ENCODE measurements at regions not wholly inside any gene's neighbourhood (a gene's known extent, or its start where the extent isn't known, plus 50 kb on each side); places are given as distances from the start of the nearest gene placed in this dataset.

DNA sequence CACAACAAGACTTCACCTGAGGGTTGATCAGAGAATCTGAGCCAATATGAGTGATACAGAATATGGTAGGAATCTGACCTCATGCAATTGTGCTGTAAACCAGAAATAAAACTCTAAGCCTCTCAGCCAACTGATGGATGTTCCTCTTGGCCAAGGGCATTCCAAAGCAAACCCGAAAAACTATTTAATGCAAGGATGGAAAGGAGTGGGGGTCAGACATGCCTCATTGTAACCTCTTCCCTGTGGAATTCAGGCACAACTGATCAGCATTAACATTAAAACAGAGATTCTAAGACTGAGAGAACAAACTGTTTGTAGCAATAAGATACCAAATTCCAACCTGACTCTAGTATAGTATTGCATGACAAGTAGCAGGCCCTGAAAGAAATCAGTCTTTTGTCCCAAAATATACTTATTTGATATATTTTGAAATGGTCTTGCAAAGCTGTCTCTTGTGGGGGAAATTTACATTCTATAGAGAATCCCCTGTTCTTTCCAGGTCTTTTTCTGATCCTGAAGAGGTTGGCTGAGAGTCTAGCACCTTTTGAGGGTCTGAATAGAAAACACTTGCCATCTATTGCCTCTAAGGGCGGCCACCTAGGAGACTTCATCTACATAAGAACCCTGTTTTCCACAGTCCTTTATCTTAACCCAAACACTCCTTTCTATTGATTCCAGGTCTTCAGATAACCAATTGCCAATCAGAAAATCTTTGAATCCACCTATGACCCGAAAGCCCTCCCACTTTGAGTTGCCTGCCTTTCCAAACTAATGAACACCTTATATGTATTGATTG is 50.4 kb upstream of the WDR11 start:
- FAIRE-seq (no peak), DNase-seq (no peak)
- Histone ChIP-seq H3K9me3 (ENCODE audit: control insufficient read depth in 2 of 3, insufficient read depth in 1 of 3, low read length in 3 of 3) (no peaks in the 10 kb centered on the region), H3K36me3 (ENCODE audit: control insufficient read depth in 2 of 3, insufficient read depth in 3 of 3, low read length in 3 of 3) (no peaks in the 10 kb centered on the region), H3K4me3 (ENCODE audit: low read length in 3 of 3) (no peak overlapping the region), H3K4me1 (ENCODE audit: control insufficient read depth in 2 of 3, insufficient read depth in 2 of 3, low read depth in 1 of 3, low read length in 3 of 3) (no peaks in the 10 kb centered on the region), H3K27ac (ENCODE audit: low read depth in 2 of 2, low read length in 2 of 2) (no peak overlapping the region), H3K27me3 (ENCODE audit: control insufficient read depth, insufficient read depth, low read length) (no peaks in the 10 kb centered on the region), H3K9ac (ENCODE audit: low read length in 3 of 3) (no peak overlapping the region)
- intact Hi-C loops (cut with DNase I): no loop called here
- TF ChIP-seq, protein P1, sequence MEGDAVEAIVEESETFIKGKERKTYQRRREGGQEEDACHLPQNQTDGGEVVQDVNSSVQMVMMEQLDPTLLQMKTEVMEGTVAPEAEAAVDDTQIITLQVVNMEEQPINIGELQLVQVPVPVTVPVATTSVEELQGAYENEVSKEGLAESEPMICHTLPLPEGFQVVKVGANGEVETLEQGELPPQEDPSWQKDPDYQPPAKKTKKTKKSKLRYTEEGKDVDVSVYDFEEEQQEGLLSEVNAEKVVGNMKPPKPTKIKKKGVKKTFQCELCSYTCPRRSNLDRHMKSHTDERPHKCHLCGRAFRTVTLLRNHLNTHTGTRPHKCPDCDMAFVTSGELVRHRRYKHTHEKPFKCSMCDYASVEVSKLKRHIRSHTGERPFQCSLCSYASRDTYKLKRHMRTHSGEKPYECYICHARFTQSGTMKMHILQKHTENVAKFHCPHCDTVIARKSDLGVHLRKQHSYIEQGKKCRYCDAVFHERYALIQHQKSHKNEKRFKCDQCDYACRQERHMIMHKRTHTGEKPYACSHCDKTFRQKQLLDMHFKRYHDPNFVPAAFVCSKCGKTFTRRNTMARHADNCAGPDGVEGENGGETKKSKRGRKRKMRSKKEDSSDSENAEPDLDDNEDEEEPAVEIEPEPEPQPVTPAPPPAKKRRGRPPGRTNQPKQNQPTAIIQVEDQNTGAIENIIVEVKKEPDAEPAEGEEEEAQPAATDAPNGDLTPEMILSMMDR (IDR thresholded peaks at IDR 0.05; ENCODE audit: borderline replicate concordance, extremely low read depth, insufficient read depth): no peak
